ENCODE measurements at regions not wholly inside any gene's neighbourhood (a gene's known extent, or its start where the extent isn't known, plus 50 kb on each side); places are given as distances from the start of the nearest gene placed in this dataset.

DNA sequence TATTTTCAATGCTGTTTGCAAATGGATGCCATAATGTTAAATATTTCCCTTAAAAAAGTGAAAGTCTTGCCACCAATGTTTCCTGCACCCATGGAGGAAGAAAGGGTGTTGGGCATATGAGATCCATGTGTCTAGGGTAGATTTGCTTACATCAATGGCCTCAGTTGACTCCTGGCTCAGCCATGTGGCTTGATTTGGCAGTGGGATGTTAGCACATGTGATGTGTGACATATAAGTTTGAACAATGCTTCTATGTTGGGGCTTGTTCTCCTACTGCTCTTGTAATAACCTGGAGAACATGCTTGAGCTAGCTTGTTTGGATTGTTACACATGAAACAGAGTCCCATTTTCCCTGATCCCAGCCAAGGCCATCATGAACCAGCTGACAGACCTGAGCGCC is 187.6 kb downstream of the SCP2D1 start:
- DNase-seq, result no peak

DNA sequence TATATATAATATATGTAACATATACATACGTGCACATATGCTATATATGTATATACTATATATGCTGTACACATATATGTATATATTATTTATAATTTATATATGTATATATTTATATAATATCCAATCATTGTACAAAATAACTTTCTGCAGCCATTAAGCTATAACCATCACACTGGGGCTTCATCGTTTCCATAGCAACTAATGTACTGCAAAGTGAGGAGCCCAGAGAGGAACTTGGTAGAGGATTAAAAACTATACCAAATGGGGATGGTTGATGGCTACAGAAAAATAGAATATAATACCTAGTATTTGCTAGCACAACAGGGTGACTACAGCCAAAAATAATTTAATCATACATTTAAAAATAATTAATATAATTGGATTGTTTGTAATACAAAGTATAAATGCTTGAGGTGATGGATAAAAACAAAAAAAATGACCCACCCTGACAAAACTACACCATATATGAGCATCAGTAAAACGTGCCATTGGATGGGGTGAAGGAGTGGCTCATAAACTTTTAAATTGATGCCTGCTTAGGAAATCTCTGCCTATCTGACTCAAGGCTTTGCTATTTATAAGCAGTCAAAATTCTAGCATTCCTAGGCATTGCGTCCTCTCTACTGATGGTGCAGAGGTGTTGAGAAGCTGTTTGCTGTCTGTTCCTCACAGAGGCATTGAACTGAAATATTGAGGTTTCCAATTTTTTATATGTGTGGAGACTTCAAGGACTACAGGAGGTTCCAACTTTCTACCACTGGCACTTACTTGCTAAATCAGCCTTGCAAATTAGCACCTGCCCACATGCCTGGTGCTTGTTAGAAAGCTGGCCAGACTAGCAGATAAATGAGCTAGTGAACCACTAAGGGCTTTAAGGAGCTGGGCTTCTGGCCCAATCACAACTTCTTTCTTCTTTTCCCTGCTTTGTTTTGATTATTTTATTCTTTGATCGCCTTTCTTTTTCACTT is 190.1 kb downstream of the SCP2D1 start:
- DNase-seq, result no peak

DNA sequence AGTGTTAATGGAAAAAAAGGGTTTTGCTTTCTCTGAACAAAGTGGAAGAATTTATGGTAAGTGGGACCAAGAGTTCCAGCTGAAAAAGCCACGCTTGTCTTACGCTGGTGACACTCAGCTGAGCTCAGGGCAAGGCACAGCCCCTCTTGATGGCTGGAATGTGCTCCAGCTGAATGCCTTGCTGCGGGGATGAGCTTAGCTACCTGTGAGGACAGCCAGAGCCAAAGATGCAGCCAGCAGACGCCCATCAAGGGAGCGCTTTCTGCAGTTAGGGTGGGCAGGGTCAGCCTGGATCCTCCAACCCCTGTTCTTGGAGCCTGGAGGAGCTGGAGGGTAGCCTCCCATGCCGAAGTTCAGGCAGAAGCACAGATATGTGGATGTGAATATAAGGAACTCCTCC is 191.4 kb downstream of the SCP2D1 start:
- no peak for DNase-seq

DNA sequence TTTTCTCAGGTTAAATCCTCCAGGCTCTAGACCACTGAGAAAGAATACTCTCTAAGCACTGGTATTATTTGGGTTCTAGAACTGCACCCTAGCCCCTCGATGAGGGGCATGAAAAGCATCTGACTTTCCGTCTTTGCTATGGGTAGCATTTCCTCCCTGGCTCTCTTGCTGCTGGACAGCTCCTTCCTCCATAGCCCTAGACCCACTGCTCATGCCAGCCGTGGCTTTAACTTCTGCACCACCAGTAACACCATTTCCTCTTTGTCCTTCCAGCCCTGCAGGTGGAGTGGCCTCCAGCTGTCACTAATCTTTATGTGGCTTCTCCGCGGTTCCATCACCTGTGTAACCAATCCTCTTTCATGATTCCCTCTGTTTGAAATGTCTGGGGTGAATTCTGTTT is 194.9 kb downstream of the SCP2D1 start:
- no peak for DNase-seq

DNA sequence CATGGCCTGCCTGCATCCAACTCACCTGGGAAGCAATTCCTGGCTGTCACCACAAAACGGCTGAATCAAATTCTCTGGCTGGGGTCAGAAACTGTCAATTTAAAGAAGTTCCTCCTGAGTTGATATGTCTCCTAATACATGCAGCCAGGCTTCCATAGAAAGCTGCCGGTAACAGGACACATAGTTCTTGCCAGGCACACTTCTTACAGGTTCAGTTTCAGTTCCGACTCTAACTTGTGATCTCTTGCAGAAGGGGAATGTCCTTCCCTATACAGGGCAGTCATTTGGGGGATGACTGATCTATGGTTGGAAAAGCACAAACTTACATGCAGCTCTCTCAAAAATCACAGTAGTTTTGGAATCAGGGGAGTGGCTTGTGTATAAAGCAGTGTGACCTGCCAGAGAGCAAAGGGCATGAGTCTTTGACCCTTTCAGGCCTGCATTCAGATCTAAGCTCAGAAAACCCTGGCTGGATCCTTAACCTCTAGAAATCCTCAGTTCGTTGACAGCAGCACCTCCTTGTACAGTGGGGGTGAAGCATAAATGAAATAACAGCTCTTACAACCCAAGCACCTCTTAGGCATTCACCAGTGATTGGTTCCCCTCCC is 195.6 kb downstream of the SCP2D1 start:
- DNase-seq, result no peak

DNA sequence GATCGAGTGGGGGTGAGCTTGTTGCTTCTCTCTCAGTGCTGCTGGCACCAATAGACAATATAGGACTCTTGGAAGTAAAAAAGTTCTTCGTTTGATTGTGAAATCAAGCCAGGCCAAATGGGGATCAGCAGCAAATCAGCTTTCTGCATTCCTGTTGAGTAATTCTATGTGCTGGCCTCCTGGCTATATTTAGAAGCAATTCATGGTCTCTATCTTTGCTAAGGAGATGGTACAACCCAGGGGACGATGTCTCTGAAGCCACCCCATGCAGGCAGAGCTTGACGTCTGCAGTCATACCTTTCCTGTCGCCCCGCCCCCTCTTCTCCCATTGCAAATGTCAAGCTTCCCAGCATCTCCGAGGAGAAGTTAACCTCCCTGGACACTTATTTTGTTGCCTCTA is 199.1 kb downstream of the SCP2D1 start:
- no peak for DNase-seq

DNA sequence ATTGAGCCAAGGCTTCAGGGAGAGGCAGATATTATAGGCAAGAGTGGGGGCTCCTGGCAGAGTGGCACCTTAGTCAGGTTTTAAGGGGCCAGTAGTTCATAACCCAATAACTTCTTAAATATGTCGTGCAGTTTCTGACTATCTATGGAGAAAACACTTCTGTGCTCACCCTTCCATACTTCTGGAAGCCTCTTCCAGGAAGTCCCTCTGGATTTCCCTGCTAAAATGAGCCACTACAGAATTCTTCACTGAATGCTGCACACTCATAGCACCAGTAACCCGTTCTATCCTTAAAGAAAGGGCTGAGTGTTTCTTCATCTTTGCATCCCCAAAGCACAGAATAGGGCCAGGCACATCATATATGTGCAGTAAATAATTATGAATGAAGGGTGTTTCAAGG is 198.5 kb upstream of the SLC24A3 start:
- no peak for DNase-seq

DNA sequence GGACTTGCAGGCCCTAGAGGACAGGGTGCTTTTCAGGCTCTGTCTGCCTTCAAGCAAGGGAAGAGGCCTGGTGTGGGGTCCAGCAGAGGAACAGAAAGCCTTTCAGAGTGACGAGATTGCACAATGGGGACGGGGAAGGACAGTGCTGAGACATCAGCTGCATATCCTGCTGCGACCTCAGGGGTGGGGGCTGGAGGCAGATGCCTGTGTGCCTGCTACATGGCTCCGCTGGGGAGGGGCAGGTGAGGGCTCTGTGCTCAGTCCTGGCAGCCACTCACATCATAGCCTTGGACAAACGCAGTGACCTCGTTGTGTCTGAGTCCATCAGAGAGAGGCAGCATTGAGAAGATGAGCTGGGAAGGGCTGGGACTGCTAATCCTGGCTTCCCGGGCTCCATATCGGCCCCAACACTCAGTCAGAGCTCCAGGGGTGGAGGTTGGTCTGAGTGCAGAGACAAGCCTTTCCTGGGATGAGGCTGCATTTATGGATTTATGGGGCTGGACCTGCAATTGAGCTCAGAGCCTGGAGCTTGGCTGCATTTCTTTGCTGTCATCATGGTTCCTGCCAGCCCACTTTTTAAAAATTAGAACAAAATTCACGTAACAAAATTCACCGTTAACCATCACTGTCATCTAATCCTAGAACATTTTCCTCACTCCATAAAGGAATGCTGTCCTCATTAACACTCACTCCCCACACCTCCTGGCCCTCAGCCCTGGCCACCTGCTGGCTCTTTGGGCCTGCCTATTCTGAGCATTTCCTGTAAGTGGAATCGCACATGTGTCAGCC is 196.9 kb upstream of the SLC24A3 start:
- DNase-seq, result no peak

DNA sequence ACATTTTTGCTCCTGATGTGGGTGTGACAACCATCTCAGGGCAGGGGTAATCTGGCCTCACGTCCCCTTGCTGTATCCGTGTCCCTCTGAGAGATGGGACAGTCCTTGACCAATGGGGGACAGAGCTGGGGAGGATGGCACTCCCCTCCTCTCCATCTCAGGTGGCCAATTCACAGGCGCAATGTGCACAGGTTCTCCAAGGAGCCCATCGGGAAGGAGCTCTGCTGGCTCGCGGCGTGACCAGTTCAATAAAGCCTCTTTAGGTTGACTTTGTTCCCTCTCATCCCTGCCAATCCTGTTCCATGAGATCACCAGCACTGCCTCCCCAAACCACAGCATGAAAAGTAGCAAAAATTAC is 196.3 kb upstream of the SLC24A3 start:
- no peak for DNase-seq

DNA sequence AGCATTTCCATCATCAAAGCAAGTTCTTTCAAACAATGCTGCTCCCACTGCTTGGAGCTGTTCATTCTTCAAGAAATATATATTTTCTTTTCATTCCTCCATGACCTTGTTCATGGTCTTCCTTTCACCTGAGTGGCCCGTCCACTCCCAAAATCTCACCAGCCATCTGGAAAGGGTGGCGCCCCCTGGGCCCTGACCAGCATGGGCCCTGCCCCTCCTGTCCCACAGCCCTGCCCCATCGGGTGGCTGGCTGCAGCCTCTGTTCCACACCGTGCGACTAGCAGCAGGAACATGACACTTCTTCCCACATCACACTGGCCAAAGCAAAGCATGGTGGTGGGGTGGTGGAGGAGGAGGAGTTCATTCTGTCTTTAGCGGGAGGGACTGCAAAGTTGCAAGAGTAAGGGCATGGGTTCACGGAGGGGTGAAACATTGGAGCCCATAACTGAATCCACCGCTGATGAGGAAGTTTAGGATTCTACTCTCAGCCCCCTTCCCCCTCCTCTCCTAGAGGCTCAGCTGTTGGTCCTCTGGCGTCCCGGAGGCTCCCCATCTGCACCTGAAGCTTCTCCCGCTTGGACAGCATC is 195.2 kb upstream of the SLC24A3 start:
- no peak for DNase-seq

DNA sequence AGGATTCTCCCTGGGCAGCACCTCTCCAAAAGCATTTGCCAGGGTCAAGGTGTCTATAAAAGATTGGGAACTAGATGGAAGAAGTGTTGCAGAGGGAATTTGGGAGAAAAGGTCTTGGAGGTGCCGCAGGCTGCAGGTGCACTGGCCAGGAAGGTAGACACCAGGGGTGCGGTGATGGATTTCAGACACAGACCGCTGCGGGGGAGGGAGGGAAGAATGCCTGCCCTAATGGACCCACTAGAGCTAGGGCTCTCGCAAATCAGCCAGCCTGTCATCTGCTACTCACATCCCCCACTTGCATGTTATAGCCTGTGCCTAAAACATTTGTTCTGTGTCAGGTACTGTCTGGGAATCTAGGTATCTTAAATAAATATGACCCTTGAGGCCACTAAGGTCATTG is 193.6 kb upstream of the SLC24A3 start:
- DNase-seq, result no peak

DNA sequence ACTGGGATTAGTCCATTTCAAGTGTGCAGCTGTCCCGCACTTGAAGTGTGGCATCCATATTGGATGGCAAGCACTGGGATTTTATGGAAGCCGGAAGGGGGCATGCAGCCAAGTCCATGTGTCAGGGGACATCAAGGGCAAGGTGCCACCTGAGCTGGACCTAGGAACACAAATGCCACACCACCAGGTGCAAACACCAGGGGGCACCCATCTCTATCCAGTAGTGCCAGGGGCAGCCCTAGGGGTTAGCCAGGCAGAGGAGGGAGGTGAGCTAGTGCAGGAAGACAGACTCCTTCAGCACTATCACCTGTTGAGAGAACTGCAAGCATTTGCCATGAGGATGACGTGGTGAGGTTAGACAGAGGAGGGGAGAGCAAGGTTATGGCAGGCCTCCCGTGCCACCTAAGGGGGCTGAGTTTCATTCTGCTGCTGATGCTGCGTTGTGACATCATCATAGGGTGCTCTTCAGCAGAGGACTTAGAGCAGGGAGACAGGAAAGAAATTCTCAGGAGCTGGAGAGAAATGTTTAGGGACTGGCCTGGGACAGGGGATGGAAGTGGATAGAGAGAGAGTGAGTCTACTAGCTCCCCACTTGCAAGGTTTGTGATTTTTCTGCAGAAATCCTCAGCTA is 192.6 kb upstream of the SLC24A3 start:
- DNase-seq, result no peak

DNA sequence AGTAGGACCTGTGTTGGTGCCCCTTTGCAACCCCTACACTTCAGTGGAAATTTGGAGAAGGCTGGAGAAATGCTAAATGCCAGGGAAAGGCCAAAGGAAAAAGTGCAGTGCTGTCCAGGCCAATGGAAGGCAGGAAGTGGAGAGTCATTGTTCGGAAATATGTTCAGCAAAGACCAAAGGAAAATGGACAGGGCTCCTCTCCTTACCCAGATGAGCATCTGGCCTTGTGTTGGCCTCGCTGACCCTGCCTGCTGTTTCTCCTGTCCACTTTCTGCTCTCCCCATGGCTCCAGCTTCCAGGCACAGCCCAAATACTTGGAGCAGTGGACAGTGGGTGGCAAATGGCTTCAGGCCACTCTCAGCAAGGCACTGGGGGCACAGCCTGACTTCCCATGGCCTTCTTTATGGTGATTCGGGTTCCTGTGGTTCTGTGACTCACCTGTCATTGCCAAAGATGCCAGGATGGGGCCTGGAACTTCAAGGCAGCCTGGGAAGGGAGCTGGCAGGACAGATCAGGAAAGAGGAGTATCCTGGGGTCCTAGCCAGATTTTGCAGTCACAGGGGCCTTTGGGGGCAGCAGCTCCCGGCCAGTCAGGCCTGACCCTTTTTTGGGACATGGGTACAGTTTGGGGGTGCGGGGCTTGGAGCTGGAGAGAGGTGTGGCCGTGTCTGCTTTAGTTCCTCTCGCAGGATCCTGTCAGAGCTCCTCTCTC is 190.9 kb upstream of the SLC24A3 start:
- no peak for DNase-seq

DNA sequence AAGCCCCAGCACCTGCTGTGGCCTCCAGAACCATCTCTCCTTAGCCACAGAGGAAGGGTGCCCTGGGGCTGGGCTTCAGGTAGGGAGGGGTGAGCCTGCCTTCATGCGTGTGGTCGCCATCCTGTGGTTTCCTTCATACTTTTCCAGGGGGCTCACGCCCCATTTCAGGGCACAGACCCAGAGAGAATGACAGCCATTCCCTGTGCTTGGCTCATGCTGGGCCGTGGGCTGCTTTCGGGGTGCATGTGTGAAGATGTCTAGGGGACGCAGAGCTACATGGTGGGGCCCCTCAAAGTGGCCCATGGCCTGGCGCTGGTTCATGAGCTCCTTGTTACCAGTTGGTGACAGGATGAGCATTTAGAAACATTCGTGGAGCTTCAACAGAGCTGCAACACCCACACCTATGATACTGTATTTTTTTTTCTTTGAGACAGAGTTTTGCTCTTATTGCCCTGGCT is 190.3 kb upstream of the SLC24A3 start:
- no peak for DNase-seq

DNA sequence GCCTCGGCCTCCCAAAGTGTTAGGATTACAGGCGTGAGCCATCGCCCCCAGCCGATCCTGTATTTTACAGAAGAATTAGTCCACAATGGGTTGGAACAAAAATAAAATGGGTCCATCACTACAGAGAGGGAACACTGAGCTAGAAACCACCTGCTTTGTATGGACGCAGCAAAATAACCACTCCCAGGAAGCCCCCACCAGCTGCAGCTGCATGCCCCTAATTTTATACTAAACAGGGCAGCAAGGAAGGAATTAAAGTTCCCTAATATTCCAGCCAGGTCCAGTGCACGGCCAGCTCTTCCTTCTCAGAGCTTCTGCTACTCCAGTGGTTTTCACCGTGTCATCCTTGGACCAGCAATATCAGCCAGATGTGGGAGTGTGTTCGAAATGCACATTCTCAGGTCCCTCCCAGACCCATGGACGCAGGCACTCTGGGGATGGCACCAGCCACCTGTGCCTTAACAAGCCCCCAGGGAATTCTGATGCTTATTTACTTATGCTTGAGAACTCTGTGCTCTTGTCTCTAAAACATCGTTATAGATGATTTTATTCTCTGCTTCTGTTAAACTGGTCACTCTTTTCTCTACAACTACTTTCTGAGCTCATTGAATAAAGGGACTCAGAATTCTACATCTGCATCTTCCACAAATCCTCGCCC is 189.5 kb upstream of the SLC24A3 start:
- no peak for DNase-seq

DNA sequence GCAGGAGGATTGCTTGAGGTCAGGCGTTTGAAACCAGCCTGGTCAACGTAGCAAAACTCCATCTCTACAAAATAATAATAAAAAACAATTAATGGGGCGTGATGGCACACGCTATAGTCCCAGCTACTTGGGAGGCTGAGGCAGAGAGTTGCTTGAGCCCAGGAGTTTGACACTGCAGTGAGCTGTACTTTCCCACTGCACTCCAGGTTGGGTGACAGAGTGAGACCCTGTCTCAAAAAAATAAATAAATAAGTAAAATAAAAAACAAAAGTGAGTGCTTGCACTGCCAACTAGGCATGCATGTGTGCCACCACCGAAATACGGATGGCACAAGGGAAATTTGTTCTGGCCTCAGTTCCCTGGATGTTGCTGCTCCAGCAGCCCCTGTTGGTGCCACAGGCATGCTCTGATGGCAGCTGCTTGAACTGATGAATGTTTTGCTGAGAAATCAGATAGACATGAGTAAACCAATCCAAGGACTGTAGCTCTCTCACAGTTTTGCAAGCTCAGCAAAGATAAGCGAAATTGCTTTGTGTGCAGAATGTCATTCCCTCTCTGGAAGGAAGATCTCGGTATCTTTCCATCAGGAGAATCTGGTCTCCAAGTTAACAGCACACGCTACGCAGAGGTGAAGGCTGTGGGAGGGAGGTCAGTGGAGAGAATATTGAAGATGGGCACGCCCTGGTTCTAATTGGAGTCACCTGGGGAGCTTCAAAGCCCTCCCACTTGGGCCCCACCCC is 188.0 kb upstream of the SLC24A3 start:
- DNase-seq, result no peak

DNA sequence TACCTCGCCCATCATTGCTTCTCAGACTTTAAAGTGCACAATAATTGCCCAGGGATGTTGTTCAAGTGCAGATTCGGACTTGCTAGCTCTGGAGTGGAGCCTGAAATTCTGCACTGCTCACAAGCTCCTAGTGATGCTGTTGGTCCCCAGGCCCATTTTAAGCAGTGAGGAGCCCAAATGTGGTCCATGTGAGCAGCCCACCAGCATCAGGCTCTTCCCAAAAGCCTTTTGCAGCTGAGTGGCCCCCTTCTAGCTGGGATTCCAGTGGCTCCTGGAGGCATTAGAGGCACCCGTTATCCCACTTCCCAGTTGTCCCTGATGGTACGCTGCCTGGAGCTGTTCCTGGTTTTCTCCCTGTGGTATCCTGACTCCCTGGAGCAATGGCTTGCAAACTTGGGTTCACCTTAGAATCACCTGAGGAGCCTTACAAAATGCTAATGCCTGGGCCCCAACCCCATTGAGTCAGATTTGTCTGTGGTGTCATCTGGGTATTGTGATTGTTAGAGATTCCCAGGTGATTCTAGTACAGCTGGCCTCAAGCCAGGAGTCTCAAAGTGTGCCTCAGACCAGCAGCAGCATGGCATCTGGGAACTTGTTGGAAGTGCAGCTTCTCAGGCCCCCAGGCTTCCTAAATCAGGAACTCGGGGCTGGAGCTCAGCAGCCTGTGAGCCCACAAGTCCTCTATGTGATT is 186.9 kb upstream of the SLC24A3 start:
- no peak for DNase-seq

DNA sequence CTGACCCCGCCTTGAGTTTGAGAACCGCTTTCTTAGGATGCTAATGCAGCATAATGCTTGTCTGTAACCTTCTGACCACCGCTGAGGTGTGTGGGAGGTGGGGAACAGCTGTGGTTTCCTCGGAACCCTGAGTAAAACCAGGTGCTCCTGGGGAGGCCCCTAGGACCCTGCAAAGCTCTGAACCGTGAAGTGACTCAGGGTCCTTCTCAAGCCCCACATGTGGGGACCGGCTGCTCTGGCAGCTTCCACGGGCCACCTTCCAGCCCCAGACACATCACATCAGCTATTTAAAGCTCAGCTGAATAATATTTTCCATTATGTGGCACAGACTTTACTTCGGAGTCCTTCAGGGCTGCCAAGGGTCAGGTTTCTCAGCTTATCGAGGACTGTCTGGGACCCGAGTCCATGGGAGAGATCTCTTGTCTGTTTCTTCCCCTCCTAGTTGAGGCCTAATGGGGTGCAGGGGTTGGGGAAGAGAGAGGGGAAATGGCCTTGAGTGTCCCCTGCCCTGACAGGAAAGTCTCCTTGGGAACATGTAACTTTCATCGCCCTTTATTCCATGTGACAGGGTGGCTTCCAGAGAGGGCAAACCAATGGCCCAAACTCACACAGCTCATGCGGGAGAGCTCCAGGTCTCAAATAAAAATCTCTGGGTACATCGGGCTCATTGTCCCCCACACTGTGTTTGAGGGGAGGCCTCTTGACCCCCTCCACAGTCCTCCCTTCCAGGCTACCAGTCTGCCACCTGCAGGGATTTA is 186.1 kb upstream of the SLC24A3 start:
- no peak for DNase-seq

DNA sequence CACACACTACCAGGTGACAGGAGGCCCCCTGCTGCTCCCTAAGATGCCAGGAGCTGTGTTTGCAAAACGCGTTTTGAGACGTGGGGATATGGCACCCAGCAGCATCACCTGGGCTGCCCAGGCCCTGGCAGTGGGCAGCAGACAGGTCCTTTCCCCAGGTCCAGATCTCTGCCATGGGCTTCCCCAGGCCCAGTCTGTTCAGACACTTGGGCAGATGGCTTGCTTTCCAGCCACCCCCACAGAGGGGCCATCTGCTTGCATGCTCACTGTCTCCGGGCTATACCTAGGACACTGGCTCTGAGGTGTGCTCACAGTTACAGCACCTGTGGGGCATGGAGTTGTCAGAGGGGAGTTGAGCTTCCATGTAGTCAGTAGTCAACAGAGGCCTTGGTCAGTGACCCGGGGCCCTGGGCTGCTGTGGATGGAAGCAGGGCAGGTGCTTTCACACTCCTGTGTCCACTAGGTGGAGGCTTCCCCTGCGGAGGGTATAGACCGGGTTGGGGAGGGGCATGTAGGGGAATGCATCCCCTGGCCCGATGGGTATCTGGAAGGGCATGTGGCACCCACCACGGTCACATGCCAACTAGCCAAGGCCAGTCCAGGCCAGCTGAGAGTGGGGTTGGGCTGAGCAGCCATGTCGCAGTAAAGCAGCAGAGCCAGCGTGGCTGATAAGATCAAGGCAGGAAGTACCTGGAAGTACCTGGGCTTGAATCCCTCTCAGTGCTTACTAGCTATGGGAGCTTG is 185.4 kb upstream of the SLC24A3 start:
- no peak for DNase-seq
